ENCODE measurements at regions not wholly inside any gene's neighbourhood (a gene's known extent, or its start where the extent isn't known, plus 50 kb on each side); places are given as distances from the start of the nearest gene placed in this dataset.
"Not testable (repeated sequence)": the region's sequence is repeated elsewhere in the genome, so short reads cannot be mapped to it uniquely, and the experiment has no call there.

GRCh38 chr2:52387937-52388590 lies 1356.1 kb upstream of the NRXN1 start:
- DNase-seq (no peak), ATAC-seq (no peak)

GRCh38 chr2:52386433-52387030 lies 1354.6 kb upstream of the NRXN1 start:
- ATAC-seq (no peak), DNase-seq (no peak)

- no peak for DNase-seq
- no peak for ATAC-seq
These were observed 1351.6 kb upstream of the NRXN1 start for GRCh38 chr2:52383541-52383940.

GRCh38 chr2:52369178-52369577 lies 1337.2 kb upstream of the NRXN1 start:
- no peak for ATAC-seq
- no peak for DNase-seq

- no peak for ATAC-seq
- DNase-seq: no peak
These were observed 1336.2 kb upstream of the NRXN1 start for GRCh38 chr2:52368141-52368540.

GRCh38 chr2:52365946-52366345 lies 1334.0 kb upstream of the NRXN1 start:
- ATAC-seq: no peak
- no peak for DNase-seq

- no peak for DNase-seq
- no peak for ATAC-seq
These were observed 1324.6 kb upstream of the NRXN1 start for GRCh38 chr2:52356556-52356955.

GRCh38 chr2:52347292-52347691 lies 1315.4 kb upstream of the NRXN1 start:
- no peak for DNase-seq
- no peak for ATAC-seq

GRCh38 chr2:52345676-52346075 lies 1313.7 kb upstream of the NRXN1 start:
- ATAC-seq (no peak), DNase-seq (no peak)

- DNase-seq: no peak
- no peak for ATAC-seq
These were observed 1313.2 kb upstream of the NRXN1 start for GRCh38 chr2:52345082-52345481.

GRCh38 chr2:52343706-52344266 lies 1311.9 kb upstream of the NRXN1 start:
- DNase-seq (no peak), ATAC-seq (no peak)

- DNase-seq: no peak
- no peak for ATAC-seq
These were observed 1311.1 kb upstream of the NRXN1 start for GRCh38 chr2:52343010-52343409.

GRCh38 chr2:52342458-52342857 lies 1310.5 kb upstream of the NRXN1 start:
- ATAC-seq: no peak
- DNase-seq: no peak

GRCh38 chr2:52341732-52342131 lies 1309.8 kb upstream of the NRXN1 start:
- no peak for ATAC-seq

GRCh38 chr2:52340171-52340570 lies 1308.2 kb upstream of the NRXN1 start:
- DNase-seq: no peak

More at GRCh38 chr2:52341732-52342131, 1309.8 kb upstream of the NRXN1 start:
- no peak for DNase-seq

GRCh38 chr2:52337786-52338185 lies 1305.9 kb upstream of the NRXN1 start:
- not testable (repeated sequence) for ATAC-seq, DNase-seq

More at GRCh38 chr2:52340171-52340570, 1308.2 kb upstream of the NRXN1 start:
- no peak for ATAC-seq

GRCh38 chr2:52336951-52337350 lies 1305.0 kb upstream of the NRXN1 start:
- ATAC-seq (no peak), DNase-seq (no peak)

- DNase-seq (no peak), ATAC-seq (no peak)
These were observed 1303.8 kb upstream of the NRXN1 start for GRCh38 chr2:52335727-52336126.

GRCh38 chr2:52334185-52334584 lies 1302.3 kb upstream of the NRXN1 start:
- DNase-seq (no peak), ATAC-seq (no peak)

- DNase-seq (no peak), ATAC-seq (no peak)
These were observed 1295.7 kb upstream of the NRXN1 start for GRCh38 chr2:52327641-52328040.

- ATAC-seq (no peak), DNase-seq (no peak)
These were observed 1282.3 kb upstream of the NRXN1 start for GRCh38 chr2:52314231-52314630.

- no peak for ATAC-seq
- DNase-seq: no peak
These were observed 1280.6 kb upstream of the NRXN1 start for GRCh38 chr2:52312486-52312885.

GRCh38 chr2:52311862-52312261 lies 1279.9 kb upstream of the NRXN1 start:
- DNase-seq (no peak), ATAC-seq (no peak)

- no peak for DNase-seq
- no peak for ATAC-seq
These were observed 1276.2 kb upstream of the NRXN1 start for GRCh38 chr2:52308156-52308555.

All from stimulated activated naive CD8-positive, alpha-beta T cell treated with anti-CD3 and anti-CD28 coated beads, Interleukin-15, Interleukin-2, amounts not matched to agents 100 U/mL and 50 U/mL, for 24 hours (primary cell).